H1 (cell line): ENCODE measurements at regions not wholly inside any gene's neighbourhood (a gene's known extent, or its start where the extent isn't known, plus 50 kb on each side); places are given as distances from the start of the nearest gene placed in this dataset.

Experiments
- CTCF ChIA-PET: fragments of 300-600 bp; sonication (Branson Sonifier 250); formaldehyde crosslinking; loops from one replicate; lab custom pipeline; 2021; ENCODE audit not compliant: partially characterized antibody; lab: Charles Lee
- POLR2A ChIA-PET: fragments of 300-600 bp; sonication (Branson Sonifier 250); formaldehyde crosslinking; loops from one replicate; lab custom pipeline; 2021; ENCODE audit warnings: inconsistent platforms; ENCODE audit not compliant: partially characterized antibody; lab: Charles Lee
- DNase-seq, 2 experiments: peaks; one replicate each; pipeline versions ENCODE4 v3.0.0 to v3.0.0-alpha.2; 2010 to 2022; ENCODE audit warnings: low spot score in 2 of 2, low read depth in 1 of 2, mixed read lengths in 1 of 2
- FAIRE-seq: peaks from 2 replicates; lab custom pipeline; 2011; peaks lifted over from hg19 to GRCh38; lab: Jason Lieb, UNC
- H2AFZ ChIP-seq: 2 replicates; pipeline ENCODE4 v1.8.1; 2012; ENCODE audit warnings: low read length, inconsistent platforms
- H2AK5ac ChIP-seq: 2 replicates; pipeline ENCODE4 v1.6.1; 2013; ENCODE audit warnings: low read depth, low read length
- H2BK120ac ChIP-seq: replicated peaks from 2 replicates; pipeline ENCODE3; 2013; ENCODE audit warnings: low read depth, low read length, inconsistent platforms
- H2BK12ac ChIP-seq: 2 replicates; pipeline ENCODE4 v1.6.1; 2013; ENCODE audit warnings: low read depth, low read length
- H2BK15ac ChIP-seq: 2 replicates; pipeline ENCODE4 v1.6.1; 2013; ENCODE audit warnings: low read length
- H2BK20ac ChIP-seq: 2 replicates; pipeline ENCODE4 v1.6.1; 2013; ENCODE audit warnings: low read length
- H2BK5ac ChIP-seq: 2 replicates; pipeline ENCODE4 v1.6.1; 2013; ENCODE audit warnings: low read depth, low read length
- H3K14ac ChIP-seq: 2 replicates; pipeline ENCODE4 v1.6.1; 2013; ENCODE audit warnings: inconsistent platforms; ENCODE audit not compliant: insufficient read length
- H3K18ac ChIP-seq: 2 replicates; pipeline ENCODE4 v1.6.1; 2013; ENCODE audit warnings: low read length; ENCODE audit errors: extremely low read depth
- H3K23ac ChIP-seq: 2 replicates; pipeline ENCODE4 v1.6.1; 2013; ENCODE audit warnings: inconsistent platforms; ENCODE audit not compliant: insufficient read length
- H3K23me2 ChIP-seq: 2 replicates; pipeline ENCODE4 v1.6.1; 2013; ENCODE audit warnings: low read depth, low read length
- H3K27ac ChIP-seq: 2 replicates; pipeline ENCODE4 v1.6.1; 2011; ENCODE audit warnings: low read depth, low read length, inconsistent platforms
- H3K27me3 ChIP-seq, 4 experiments: replicated peaks in 1 of 4; 1 replicate in 1 of 4; 2 replicates in 3 of 4; pipeline versions ENCODE4 v1.6.1 to v1.8.1; 2011 to 2013; ENCODE audit warnings: low read length in 3 of 4, mild to moderate bottlenecking in 3 of 4, inconsistent platforms in 2 of 4, mixed read lengths in 2 of 4, moderate library complexity in 1 of 4; ENCODE audit not compliant: control insufficient read depth in 3 of 4, insufficient read depth in 3 of 4; ENCODE audit errors: extremely low read depth in 1 of 4
- H3K36me3 ChIP-seq, 4 experiments: 2 replicates each; pipeline versions ENCODE4 v1.6.1 to v1.8.1; 2011 to 2013; ENCODE audit warnings: mild to moderate bottlenecking in 4 of 4, low read length in 3 of 4, moderate library complexity in 2 of 4, control low read depth in 1 of 4, inconsistent platforms in 1 of 4; ENCODE audit not compliant: insufficient read depth in 4 of 4, control insufficient read depth in 2 of 4
- H3K4ac ChIP-seq: replicated peaks from 2 replicates; pipeline ENCODE3; 2013; ENCODE audit warnings: low read length, low read depth, mixed read lengths, inconsistent platforms; ENCODE audit not compliant: insufficient read length
- H3K4me1 ChIP-seq, 4 experiments: replicated peaks in 1 of 4; 1 replicate in 1 of 4; 2 replicates in 3 of 4; pipeline versions ENCODE4 v1.6.1 to v1.8.1; 2011 to 2013; ENCODE audit warnings: low read length in 3 of 4, inconsistent platforms in 2 of 4, mixed read lengths in 1 of 4; ENCODE audit not compliant: insufficient read depth in 4 of 4, control insufficient read depth in 3 of 4
- H3K4me2 ChIP-seq, 2 experiments: 2 replicates each; pipeline versions ENCODE4 v1.6.1 to v1.8.1; 2011 to 2013; ENCODE audit warnings: low read depth in 2 of 2, low read length in 2 of 2, control low read depth in 1 of 2, inconsistent platforms in 1 of 2, mild to moderate bottlenecking in 1 of 2; ENCODE audit not compliant: insufficient read depth in 1 of 2
- H3K4me3 ChIP-seq, 4 experiments: fragments of 200-600, 300-600 bp in 1 of 4; sonication (generic), shearing (Covaris generic), sonication (Bioruptor Twin) in 1 of 4; 2 replicates each; pipeline versions ENCODE4 v1.5.1 to v1.8.1; 2011 to 2016; ENCODE audit warnings: low read length in 4 of 4, low read depth in 3 of 4, control low read depth in 2 of 4, inconsistent platforms in 2 of 4, mild to moderate bottlenecking in 2 of 4, mixed read lengths in 1 of 4, moderate library complexity in 1 of 4; ENCODE audit not compliant: insufficient read depth in 2 of 4; ENCODE audit errors: extremely low read depth in 1 of 4
- H3K56ac ChIP-seq: replicated peaks from 2 replicates; pipeline ENCODE3; 2013; ENCODE audit warnings: low read depth, mild to moderate bottlenecking, mixed read lengths, low read length, inconsistent platforms; ENCODE audit not compliant: insufficient read length
- H3K79me1 ChIP-seq: 2 replicates; pipeline ENCODE4 v1.6.1; 2013; ENCODE audit warnings: low read depth, low read length, control low read depth
- H3K79me2 ChIP-seq, 2 experiments: 2 replicates each; pipeline versions ENCODE4 v1.6.1 to v1.8.1; 2012 to 2013; ENCODE audit warnings: low read length in 2 of 2, mild to moderate bottlenecking in 2 of 2, inconsistent platforms in 1 of 2; ENCODE audit not compliant: insufficient read depth in 2 of 2, control insufficient read depth in 1 of 2
- H3K9ac ChIP-seq, 4 experiments: replicated peaks in 1 of 4; 1 replicate in 1 of 4; 2 replicates in 3 of 4; pipeline versions ENCODE4 v1.6.1 to v1.8.1; 2011 to 2013; ENCODE audit warnings: low read depth in 3 of 4, low read length in 3 of 4, control low read depth in 2 of 4, mild to moderate bottlenecking in 2 of 4, moderate library complexity in 2 of 4, inconsistent platforms in 1 of 4; ENCODE audit errors: extremely low read depth in 1 of 4
- H3K9me3 ChIP-seq, 2 experiments: 2 replicates each; pipeline versions ENCODE4 v1.6.1 to v1.8.1; 2012 to 2013; ENCODE audit warnings: mild to moderate bottlenecking in 2 of 2, moderate library complexity in 2 of 2, control low read depth in 1 of 2, inconsistent platforms in 1 of 2, low read depth in 1 of 2, low read length in 1 of 2, mixed read lengths in 1 of 2; ENCODE audit not compliant: insufficient read depth in 2 of 2
- H4K20me1 ChIP-seq, 2 experiments: replicated peaks in 1 of 2; 2 replicates each; pipeline versions ENCODE3 to v1.8.1; 2011 to 2013; ENCODE audit warnings: inconsistent platforms in 2 of 2, low read length in 2 of 2, mild to moderate bottlenecking in 1 of 2; ENCODE audit not compliant: insufficient read depth in 2 of 2, control insufficient read depth in 1 of 2
- H4K5ac ChIP-seq: 2 replicates; pipeline ENCODE4 v1.6.1; 2013; ENCODE audit warnings: low read length, low read depth, mixed read lengths, inconsistent platforms; ENCODE audit not compliant: insufficient read length
- H4K8ac ChIP-seq: 2 replicates; pipeline ENCODE4 v1.8.0; 2013; ENCODE audit warnings: mild to moderate bottlenecking, moderate library complexity, low read length, inconsistent platforms; ENCODE audit not compliant: insufficient read depth; ENCODE audit errors: extremely low read depth
- H4K91ac ChIP-seq: replicated peaks from 2 replicates; pipeline ENCODE3; 2013; ENCODE audit warnings: low read length, mixed read lengths, inconsistent platforms; ENCODE audit not compliant: insufficient read length
- BRCA1 ChIP-seq: IDR thresholded peaks from 2 replicates; pipeline ENCODE4 v1.6.1; 2012; ENCODE audit warnings: low read depth, low read length, improper control_type of control experiment
- HDAC6 ChIP-seq: IDR thresholded peaks from one replicate; pipeline ENCODE4 v1.7.1; 2012; ENCODE audit warnings: low read depth, mild to moderate bottlenecking, inconsistent platforms, low read length, moderate library complexity
- WGBS, 2 experiments: shearing (Covaris generic) in 1 of 2; methylation state at CpG; one replicate each; pipeline versions ENCODE4 v1.1.6 to v1.1.7; 2013 to 2015; ENCODE audit warnings: low lambda C conversion rate in 2 of 2, mixed read lengths in 2 of 2, inconsistent platforms in 1 of 2, low coverage in 1 of 2, missing lambda C conversion rate in 1 of 2; ENCODE audit not compliant: insufficient replicate concordance in 2 of 2, insufficient coverage in 1 of 2, insufficient read length in 1 of 2; ENCODE audit errors: extremely low coverage in 1 of 2, missing lambda C conversion rate in 1 of 2; 5-methylcytosine and 5-hydroxymethylcytosine counted together

- H3K14ac ChIP-seq: no peak overlapping the region
- no peak overlapping the region for H2BK120ac ChIP-seq
- H4K20me1 ChIP-seq: no peaks in the 10 kb centered on the region
- no peak overlapping the region for H3K4me3 ChIP-seq
- ChIA-PET CTCF (no interaction called here), POLR2A (no interaction called here)
- H3K4ac ChIP-seq: no peak overlapping the region
- no peak overlapping the region for H2BK5ac ChIP-seq
- no peak overlapping the region for H2BK15ac ChIP-seq
- DNase-seq (no peak), FAIRE-seq (no peak)
- H3K27me3 ChIP-seq: no peaks in the 10 kb centered on the region; a peak in 1 of 7 replicates
- WGBS, 2 experiments: 84% methylated on average over 1 of the region's 1 CpG; no CpG with 5 or more reads in 1 of the 2 experiments
- no peak overlapping the region for H2BK20ac ChIP-seq
- no peak overlapping the region for H4K8ac ChIP-seq
- H3K23me2 ChIP-seq: no peaks in the 10 kb centered on the region
- no peak overlapping the region for H4K5ac ChIP-seq
- no peaks in the 10 kb centered on the region for H3K79me1 ChIP-seq
- H3K18ac ChIP-seq: no peak overlapping the region
- H3K56ac ChIP-seq: no peak overlapping the region
- no peak overlapping the region for H2BK12ac ChIP-seq
- no peak overlapping the region for H4K91ac ChIP-seq
- H3K27ac ChIP-seq: no peak overlapping the region
- 0 out of 4 replicates have a peak, but pooled peaks cover 0 to 2% of the 10 kb centered on the region in 2 experiments for H3K9me3 ChIP-seq
- H2AK5ac ChIP-seq: no peak overlapping the region
- no peaks in the 10 kb centered on the region for H3K79me2 ChIP-seq
- H3K4me1 ChIP-seq: peaks cover 0 to 3% (median 0%) of the 10 kb centered on the region in 4 experiments; a peak in 1 of 7 replicates
- no peaks in the 10 kb centered on the region for H3K36me3 ChIP-seq
- H3K23ac ChIP-seq: no peak overlapping the region
- H3K9ac ChIP-seq: no peak overlapping the region
- no peak overlapping the region for H3K4me2 ChIP-seq
- no peak overlapping the region for H2AFZ ChIP-seq
- TF ChIP-seq BRCA1: no peak
- TF ChIP-seq HDAC6: no peak
These were observed 298.4 kb upstream of the SEMA6A start for GRCh38 chr5:116872986-116873385.
